Neural cell (in vitro differentiated cells): ENCODE measurements at regions not wholly inside any gene's neighbourhood (a gene's known extent, or its start where the extent isn't known, plus 50 kb on each side); places are given as distances from the start of the nearest gene placed in this dataset.
"Not testable (repeated sequence)": the region's sequence is repeated elsewhere in the genome, so short reads cannot be mapped to it uniquely, and the experiment has no call there.

Source experiments
- EP300 ChIP-seq: fragments of 450-650 bp; conservative IDR thresholded peaks from 2 replicates; pipeline ENCODE4 v1.6.1; 2014; ENCODE audit warnings: antibody characterized with exemption, mild to moderate bottlenecking, moderate library complexity; ENCODE audit not compliant: poor library complexity, severe bottlenecking
- EZH2 ChIP-seq: fragments of 200-600, 300-800 bp; shearing (Covaris generic), sonication (generic); IDR thresholded peaks from 2 replicates; pipeline ENCODE4 v1.6.1; 2014; ENCODE audit warnings: antibody characterized with exemption, low read length, borderline replicate concordance, mild to moderate bottlenecking; ENCODE audit not compliant: insufficient read depth, poor library complexity, severe bottlenecking
- POLR2AphosphoS5 ChIP-seq: IDR thresholded peaks from 2 replicates; pipeline ENCODE4 v1.6.1; 2012
- TAF1 ChIP-seq: IDR thresholded peaks from 2 replicates; pipeline ENCODE4 v1.6.1; 2012; ENCODE audit warnings: low read depth
- TF ChIP-seq, protein P1 (sequence below): fragments of 450-650 bp; IDR thresholded peaks from 2 replicates; pipeline ENCODE4 v1.5.1; 2014; ENCODE audit warnings: antibody characterized with exemption, mild to moderate bottlenecking, moderate library complexity; ENCODE audit not compliant: poor library complexity, severe bottlenecking

DNA sequence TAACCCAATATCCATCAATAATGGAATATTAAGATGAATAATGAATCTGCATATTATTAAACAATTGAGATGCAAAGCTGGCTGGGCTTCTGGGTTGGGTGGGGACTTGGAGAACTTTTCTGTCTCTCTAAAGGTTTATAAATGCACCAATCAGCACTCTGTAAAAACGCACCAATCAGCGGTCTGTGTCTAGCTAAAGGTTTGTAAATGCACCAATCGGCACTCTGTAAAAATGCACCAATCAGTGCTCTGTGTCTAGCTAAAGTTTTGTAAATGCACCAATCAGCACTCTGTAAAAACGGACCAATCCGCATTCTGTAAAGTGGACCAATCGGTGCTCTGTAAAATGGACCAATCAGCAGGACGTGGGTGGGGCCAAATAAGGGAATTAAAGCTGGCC lies 1296.3 kb upstream of the PCDH20 start:
- TF ChIP-seq, protein P1, sequence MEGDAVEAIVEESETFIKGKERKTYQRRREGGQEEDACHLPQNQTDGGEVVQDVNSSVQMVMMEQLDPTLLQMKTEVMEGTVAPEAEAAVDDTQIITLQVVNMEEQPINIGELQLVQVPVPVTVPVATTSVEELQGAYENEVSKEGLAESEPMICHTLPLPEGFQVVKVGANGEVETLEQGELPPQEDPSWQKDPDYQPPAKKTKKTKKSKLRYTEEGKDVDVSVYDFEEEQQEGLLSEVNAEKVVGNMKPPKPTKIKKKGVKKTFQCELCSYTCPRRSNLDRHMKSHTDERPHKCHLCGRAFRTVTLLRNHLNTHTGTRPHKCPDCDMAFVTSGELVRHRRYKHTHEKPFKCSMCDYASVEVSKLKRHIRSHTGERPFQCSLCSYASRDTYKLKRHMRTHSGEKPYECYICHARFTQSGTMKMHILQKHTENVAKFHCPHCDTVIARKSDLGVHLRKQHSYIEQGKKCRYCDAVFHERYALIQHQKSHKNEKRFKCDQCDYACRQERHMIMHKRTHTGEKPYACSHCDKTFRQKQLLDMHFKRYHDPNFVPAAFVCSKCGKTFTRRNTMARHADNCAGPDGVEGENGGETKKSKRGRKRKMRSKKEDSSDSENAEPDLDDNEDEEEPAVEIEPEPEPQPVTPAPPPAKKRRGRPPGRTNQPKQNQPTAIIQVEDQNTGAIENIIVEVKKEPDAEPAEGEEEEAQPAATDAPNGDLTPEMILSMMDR, result not testable (repeated sequence)
- not testable (repeated sequence) for TF ChIP-seq EP300, EZH2, POLR2AphosphoS5, TAF1
